Nucleus accumbens (tissue), 56 donors: ENCODE measurements at regions not wholly inside any gene's neighbourhood (a gene's known extent, or its start where the extent isn't known, plus 50 kb on each side); places are given as distances from the start of the nearest gene placed in this dataset.
A peak's percentile ranks its signal among the peaks of the same experiment; 100 is the strongest.
"Not testable (repeated sequence)": the region's sequence is repeated elsewhere in the genome, so short reads cannot be mapped to it uniquely, and the experiment has no call there.

Source experiments
- DNase-seq, 56 donors: peaks; one replicate each; lab custom pipeline; 2025; lab: John Stamatoyannopoulos, UW

DNA sequence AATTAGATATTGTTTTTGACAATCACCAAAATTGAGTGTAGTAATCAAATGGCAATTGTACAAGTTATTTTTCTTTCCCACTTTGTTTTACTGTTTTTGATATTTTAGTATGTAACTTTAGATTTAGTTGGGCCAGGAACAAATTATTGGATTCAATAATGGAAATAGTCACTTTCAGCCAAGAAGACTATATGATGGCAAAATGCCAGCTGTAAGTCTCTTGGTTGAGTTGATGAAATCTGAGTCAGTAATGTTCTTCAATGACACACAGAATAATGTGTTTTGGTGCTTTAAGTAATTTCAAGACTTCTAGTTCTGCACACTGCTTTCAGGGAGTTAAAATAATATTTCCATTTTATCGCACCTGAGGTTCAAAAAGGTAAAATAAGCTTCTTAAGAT lies 2022.0 kb upstream of the CELF4 start:
- DNase-seq = no peak

DNA sequence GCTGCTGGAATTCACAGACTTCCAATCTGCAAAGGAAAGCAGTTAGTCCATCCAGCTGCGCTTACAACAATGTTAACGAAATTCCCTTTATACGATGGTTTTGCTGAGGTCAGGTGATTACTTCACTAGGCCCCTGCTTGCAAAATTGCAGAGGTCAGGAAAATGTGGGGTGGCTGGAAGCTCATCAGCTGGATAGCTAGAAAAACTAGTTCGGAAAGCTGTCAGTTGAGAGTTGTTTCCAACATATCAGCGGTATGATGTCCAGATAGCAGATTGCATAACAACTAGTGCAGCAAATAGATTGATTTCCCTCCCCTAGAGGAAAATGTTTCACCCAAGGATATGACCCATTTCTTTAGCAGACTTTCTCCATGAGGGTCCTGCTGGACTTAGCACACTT lies 2021.1 kb upstream of the CELF4 start:
- no peak for DNase-seq

DNA sequence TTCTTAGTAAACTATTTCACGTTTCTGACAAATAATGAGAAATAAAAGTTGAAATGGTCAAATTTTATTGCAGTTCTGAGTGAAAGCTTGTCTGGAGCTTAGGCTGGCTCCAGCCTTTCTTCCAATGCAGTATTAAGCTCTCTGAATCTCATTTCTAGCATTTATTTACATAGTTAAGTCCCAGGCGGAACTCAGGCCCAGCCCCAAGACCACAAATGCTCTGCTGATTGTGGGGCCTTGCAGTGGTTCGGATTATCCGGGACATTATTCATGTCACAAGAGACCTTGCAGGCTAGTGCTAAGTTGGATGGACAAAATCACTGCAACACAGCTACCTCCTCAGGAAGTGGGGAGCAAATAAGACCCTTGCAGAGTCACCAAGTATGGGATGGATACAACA lies 2009.3 kb upstream of the CELF4 start:
- peak in 1 of 56 donors; percentile 1 for DNase-seq

DNA sequence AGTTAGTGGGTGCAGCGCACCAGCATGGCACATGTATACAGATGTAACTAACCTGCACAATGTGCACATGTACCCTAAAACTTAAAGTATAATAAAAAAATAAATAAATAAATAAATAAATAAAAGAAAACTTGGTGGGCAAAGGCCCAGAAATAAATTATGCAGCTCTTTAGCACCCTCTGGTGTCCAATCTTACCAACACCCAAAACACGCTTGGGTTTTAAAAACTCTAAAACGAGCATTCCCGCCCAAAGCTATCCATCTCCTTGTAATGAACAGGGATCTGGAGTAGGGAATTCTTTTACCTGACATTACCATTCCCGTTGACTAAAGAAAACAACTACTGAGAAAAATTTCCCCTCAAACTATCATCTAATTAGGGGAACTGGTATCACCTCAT lies 2005.9 kb upstream of the CELF4 start:
- DNase-seq = no peak

DNA sequence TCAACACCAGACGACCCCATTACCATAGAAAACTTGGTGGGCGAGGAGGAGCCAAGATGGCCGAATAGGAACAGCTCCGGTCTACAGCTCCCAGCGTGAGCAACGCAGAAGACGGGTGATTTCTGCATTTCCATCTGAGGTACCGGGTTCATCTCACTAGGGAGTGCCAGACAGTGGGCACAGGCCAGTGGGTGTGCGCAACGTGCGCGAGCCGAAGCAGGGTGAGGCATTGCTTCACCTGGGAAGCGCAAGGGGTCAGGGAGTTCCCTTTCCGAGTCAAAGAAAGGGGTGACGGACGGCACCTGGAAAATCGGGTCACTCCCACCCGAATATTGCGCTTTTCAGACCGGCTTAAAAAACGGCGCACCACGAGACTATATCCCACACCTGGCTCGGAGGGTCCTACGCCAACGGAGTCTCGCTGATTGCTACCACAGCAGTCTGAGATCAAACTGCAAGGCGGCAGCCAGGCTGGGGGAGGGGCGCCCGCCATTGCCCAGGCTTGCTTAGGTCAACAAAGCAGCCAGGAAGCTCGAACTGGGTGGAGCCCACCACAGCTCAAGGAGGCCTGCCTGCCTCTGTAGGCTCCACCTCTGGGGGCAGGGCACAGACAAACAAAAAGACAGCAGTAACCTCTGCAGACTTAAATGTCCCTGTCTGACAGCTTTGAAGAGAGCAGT lies 2000.1 kb upstream of the CELF4 start:
- DNase-seq = not testable (repeated sequence)

DNA sequence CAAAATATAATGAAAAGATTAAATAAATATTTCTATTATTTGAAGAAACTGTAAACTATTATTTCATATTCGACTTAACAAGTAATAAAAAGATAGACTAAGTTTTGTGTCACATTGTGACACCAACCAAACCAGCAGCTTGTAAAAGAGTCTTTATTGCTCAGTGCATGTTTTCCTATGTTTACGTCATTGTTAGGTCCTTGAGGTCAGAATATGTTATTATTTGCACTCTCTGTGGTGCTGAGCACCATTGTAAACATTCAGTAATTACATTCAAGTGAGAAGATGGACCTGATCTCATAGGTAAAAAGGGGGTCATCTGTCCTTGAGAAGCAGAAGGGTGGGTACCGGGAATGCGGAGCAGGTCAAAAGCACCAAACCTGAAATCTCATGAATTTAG lies 1999.1 kb upstream of the CELF4 start:
- no peak for DNase-seq

DNA sequence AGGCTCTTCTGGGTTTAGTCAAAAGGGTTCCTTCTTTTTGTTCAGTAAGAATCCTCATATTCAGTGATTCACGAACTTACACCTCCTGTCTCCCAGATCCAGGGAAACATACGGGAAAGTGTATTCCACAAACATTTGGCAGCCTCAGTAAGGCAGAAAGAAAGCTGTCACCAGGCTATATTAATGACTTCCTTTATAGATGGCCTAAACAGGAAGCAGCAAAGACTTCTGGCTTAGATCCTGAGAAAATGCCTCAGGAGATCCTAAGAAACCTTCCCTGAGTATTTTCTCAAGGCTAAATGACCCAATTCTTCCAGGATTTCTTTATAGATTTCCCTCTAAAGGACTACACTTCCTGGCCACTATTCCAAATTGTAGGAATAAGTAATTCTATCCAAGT lies 1995.5 kb upstream of the CELF4 start:
- DNase-seq = no peak

DNA sequence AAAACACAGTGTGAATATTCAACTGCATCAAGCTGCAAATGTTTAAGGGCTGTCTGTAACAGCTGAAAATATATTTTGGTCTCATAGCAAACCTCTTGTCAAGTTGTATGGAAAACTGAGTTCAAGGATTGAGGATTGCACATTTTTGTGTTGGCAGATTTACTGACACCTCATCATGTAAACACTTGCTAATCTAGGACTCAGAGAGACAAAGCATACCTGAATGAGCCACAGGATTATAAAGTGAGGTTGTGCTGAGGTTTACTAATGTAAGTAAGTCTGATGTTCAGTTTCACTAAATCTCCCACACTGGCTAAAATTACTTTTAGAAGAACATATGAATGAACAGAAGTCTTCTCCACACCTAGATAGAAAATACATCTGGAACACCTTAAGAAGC lies 1993.1 kb upstream of the CELF4 start:
- no peak for DNase-seq

DNA sequence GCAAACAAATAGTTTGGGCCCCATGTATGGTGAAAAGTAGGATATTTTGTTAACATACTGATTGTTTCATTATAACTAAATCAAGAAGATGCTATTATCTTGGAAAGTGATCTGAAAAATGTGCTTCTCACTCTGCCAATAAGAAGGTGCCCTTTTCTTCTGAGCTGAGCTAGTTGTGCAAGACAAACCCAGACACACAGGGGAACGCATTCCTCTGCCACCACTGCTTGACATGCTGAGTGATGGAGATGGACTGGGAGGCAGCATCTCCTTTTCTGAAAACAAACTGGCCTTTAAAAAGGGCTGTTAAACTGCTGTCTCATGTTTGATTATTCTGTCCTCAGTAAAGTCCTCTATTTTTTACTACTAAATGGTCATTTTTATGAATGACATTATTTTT lies 1989.9 kb upstream of the CELF4 start:
- DNase-seq = no peak

DNA sequence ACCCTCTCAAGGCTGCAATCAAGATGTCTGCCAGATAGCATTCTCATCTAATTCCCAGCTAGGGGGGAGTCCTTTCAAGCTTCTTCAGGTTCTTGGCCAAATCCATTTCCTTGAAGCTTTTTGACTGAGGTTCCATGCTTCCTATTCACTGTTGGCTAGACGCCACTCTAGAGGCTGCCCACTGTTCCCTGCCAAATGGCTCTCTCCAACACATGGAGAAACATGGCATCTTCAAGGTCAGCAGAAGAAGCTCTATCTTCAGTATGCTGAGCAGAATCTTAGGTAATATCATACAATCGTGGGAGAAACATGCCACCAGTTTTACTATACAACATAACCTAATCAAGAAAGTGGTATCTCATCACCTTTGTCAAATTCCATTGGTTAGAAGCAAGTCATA lies 1985.1 kb upstream of the CELF4 start:
- no peak for DNase-seq

DNA sequence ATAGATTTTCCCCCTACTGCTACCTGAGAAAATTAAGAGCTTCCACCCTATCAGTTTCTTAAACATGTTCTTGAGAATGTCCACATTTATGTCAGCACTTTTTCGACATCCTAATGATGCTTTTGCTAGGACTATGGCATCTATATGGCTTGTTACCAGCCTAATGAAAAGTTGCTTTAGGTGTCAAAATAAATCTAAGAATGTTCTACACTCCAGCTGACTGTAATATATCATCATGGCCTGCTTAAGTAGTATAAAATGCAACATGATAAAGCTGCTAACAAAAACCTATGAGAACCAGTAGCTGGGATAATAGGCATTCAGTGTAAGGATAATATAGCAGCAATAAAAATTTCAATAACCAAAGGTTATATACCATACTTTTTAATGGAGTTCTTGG lies 1983.5 kb upstream of the CELF4 start:
- no peak for DNase-seq

DNA sequence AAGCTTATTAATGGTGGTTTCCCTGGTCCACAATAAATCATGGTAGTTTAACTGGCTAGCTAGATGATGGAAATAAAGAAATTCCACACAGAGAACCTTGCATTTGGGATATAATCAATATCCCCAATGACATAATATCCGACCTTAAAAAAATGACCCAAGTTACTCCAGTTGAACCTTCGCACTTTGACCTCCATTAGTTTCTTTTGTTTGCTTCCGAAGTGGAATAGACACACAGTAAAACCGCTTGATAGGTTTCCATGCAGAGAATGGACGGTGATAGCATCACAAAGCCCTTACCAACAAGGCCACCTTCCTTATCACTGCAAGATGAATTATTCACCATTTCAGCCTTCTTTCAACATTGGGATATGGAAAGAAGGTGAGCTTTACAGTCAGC lies 1966.1 kb upstream of the CELF4 start:
- DNase-seq = no peak

DNA sequence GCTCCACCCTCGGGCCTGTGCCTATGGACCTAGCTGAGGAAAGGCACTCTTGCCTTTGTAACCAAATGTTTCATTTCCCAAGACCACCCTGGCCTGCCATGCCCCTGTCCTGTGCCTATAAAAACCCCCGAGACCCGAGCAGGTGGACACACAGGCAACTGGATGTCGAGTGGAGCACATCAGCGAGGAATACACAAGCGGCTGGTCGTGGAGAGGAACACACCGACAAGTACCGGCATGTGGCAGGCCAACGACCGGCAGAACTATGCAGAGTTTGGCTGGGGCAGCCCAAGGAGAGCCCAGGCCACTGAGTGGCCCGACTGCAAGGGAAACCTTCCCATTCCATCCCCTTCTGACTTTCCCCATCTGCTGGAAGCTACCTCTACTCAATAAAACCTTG lies 1963.8 kb upstream of the CELF4 start:
- no peak for DNase-seq

DNA sequence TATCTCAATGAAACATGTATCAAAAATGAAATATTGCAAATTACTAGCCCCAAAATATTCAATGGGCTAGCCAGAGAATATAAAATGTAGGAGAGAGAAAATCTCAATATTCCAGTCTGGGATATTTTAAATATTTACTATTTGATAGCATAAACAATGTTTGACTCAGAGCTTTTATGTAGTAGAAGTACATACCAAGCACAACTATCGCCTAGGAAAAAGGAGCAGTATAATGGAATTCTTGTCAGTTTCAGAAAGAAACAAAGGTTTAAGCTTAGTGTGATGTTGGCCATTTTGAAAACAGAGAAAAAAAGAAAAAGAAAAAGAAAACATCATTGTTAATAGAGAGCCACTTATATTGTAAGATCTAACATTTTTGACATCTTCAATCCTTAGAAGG lies 1961.9 kb upstream of the CELF4 start:
- DNase-seq = no peak

DNA sequence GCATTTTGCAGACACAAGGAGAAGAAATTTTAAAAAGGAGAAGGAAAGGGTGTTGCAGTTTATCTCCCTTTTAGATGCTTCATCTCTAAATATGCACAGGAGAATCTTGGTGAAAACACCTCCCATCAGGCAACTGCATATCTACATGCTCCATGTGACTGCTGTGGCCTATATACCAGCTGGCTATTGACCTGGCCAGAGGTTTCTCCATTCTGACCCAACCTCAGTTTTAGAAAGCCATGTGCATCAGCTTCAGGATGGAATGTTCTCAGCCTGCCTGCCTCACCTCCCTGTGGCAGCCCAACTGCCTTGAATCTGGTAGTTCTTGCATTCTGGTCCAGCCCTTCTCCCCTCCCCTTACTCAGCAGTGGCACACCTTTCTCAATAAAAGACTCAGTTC lies 1958.8 kb upstream of the CELF4 start:
- DNase-seq = no peak

DNA sequence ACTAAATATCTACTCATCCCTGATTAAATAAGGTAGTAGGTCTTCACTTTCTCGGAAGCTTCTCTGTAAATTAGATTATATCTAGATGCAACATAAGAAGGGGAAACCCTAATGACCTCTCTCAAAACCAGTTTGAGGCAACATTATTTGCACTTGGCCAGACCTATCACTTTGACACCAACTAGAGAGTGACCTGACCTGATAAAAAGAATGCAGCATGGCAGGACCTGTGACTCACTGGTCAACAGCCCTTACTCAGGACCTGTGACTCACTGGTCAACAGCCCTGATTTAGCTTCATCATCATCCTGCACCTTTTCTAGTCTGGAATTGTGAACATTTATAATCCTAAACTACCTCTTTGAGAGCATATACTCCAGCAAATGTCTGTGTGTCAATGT lies 1957.7 kb upstream of the CELF4 start:
- DNase-seq = no peak

DNA sequence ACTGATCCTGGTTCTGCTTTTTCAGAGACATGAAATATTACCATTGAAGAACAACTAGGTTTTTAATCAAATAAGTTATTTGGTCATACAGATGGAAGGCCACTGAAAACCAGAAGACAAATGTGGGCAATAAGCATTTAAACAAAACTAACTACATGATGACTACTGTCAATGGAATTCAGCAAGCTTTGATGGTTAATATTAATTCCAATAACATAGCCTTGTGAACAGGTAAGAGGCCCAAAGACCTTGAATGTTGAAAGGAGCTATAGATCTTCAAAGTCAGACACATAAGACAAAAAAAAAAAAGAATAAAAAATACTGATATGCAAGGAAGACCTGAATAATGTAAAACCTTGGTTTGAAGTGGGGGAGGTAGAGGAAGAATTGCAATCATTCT lies 1955.6 kb upstream of the CELF4 start:
- DNase-seq = no peak

DNA sequence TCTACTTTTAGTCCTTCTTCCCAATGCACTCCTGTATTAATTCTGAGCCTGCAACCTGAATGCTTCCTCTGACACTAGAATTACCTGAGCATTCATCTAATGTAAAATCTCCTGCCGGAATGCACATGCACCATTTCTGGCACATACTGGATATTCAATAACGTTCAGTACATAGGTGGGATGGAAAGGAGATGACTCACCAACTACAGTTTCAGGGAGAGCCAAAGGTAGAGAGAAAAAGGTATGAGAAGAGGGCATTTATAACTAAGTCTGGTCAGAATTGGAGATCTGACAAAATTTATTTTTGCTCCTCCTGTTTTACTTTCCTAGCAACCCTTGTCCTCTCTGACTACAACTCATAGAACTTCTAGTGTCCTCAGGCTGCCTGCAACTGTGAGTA lies 1954.1 kb upstream of the CELF4 start:
- DNase-seq = no peak

DNA sequence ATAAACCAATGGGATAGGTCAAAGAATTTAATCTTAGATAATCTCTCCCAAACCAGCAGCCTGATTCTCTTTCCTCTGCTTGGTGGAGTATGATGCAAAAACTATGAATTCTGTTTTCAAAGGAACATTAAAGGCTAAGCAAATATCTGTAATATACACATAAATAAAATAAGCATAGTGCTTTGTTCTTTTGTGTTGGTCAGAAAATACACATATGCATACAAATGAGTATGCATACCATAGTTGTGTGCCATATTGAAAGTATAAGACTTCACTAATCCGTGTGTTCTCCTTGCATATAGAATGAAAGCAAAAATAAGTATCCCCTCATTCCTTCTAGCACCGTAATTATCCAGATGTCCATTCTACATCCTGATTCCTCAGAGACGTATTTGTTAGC lies 1949.7 kb upstream of the CELF4 start:
- DNase-seq = no peak

DNA sequence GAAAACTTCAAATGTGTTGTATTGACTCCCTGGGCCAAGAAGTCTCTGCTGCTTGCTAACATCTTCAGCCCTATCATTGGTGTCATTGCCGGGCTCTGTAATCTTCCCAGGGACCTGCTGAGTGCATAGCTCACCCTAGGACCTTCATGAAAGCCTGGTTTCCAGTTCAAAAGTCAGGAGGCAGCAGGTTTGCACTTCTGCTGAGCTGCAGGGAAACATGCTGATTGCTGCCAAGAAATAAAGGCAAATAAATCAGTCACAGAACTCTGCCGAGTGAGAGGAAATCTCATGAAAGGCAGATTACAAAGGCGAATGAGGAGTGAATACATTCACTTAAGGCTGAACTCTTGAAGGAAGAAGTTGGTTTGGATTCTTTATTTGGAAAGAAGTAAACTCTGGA lies 1947.6 kb upstream of the CELF4 start:
- DNase-seq = no peak

DNA sequence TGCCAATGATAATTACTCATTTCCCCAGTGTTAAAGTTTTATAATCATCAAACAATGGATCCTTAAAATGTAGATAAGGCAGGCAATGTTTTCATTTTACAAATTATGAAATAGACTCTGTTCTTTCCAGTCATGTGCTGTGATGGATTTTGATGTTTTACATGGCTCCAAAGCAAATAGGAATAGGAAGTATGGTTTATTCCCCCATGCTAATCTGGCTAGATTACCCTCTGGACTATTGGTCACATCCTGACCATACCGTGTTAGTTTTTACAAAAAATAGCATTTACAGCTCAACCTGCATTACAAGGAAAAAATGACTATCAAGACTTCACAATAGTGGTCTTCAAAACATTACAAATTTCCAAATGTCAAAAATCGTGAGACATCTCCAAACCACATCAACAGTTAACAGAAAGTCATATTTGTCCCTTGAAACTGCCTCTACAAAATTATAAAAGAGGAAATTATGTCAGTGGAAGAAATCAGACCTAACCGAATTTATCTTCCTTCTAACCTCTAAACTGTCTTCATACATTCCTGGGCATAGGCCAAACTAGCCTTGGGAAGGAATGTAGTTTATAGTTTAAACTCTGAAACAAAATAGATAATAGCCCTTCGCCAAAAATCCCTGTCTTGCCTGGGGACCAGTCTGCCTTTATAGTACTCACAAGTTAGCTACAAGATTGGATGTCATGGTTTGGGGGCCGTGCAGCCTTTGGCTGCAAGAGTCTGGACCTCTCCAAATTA lies 1941.2 kb upstream of the CELF4 start:
- no peak for DNase-seq

DNA sequence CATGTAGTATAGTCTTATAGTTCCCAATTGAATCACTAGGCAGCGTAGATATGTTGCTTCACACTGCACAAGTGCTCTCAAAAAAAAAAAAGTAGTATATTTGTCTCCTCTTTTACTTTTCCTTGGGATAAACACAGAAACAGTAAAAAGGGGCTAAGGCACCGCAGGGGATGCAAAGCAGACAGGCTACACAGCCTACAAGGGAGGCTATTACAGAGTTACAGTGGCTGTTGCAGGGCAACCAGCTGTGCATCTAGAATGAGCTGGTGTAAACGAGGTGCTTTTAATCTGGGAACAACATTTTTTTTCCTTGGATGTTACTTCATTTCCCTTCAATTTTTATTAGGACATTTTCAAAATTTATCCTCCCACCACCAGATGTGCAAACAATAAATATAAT lies 1934.7 kb upstream of the CELF4 start:
- DNase-seq = no peak

DNA sequence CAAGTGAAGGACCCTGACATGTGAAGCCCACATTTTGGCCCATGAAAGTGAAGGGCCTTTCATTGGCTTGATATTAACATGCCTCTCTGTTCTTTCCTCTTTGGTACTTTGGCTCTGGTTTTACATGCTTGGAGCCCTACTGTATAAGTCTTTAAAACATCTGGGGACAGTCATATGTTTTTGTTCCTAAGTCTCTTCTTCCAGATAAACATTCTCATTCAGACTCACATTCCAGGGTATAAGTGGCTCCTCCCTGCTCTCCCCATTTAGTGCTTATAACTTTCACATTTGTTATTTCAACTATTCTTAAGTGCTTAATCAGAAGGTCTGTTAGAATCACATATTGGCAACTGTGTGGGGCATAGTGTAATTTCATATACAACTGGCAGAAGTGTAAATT lies 1932.2 kb upstream of the CELF4 start:
- DNase-seq = no peak
